GM21825 (cell line): ENCODE measurements at regions not wholly inside any gene's neighbourhood (a gene's known extent, or its start where the extent isn't known, plus 50 kb on each side); places are given as distances from the start of the nearest gene placed in this dataset.
"Not testable (repeated sequence)": the region's sequence is repeated elsewhere in the genome, so short reads cannot be mapped to it uniquely, and the experiment has no call there.

Source experiments
- ATAC-seq: cut with Tn5 transposase; IDR thresholded peaks from one replicate; pipeline ENCODE4 v1.9.1; 2021; ENCODE audit warnings: mild to moderate bottlenecking, moderate library complexity; ENCODE audit not compliant: unreplicated experiment

DNA sequence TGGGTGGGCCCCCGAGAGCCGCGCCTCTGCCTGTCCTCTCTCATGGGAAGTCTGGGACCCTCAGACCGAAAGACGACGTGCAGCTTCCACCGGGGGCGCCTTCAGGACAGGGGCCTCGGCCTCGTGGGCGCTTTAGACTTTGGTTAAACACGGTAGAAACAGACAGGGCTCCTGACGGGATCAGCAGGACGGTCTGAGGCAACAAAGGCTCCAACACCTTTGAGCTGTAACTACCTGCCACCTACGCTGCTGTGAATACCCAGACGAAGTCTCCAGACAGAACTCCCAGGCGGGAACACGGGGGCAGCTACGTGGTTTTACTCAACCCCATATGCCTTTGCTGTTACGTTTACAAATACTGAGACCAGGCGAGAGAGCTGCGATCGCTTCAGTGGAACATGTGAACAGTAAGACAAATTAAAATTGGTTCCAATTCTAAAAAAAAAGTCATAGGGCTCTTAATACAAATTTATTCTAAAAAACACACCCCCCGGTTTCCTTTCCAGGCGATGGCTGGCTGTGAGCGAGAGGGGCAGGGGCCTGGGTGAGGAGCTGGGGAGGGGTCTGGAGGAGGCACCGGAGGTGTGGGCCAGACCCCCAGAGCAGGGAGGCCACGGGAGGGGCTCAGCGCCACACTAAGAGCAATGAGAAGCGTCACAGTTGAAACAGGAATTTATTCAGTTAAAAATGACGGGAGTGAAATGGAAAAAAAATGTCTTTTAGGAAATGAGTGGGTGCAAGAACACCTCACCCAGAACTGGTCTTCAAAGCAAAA lies 453.2 kb downstream of the QKI start:
- no peak for ATAC-seq

- ATAC-seq: no peak
These were observed 451.7 kb downstream of the QKI start for GRCh38 chr6:163866192-163866591.

GRCh38 chr6:163863565-163863964 lies 449.0 kb downstream of the QKI start:
- ATAC-seq: no peak

GRCh38 chr6:163862701-163863100 lies 448.2 kb downstream of the QKI start:
- ATAC-seq: no peak

- no peak for ATAC-seq
These were observed 447.1 kb downstream of the QKI start for GRCh38 chr6:163861627-163862026.

DNA sequence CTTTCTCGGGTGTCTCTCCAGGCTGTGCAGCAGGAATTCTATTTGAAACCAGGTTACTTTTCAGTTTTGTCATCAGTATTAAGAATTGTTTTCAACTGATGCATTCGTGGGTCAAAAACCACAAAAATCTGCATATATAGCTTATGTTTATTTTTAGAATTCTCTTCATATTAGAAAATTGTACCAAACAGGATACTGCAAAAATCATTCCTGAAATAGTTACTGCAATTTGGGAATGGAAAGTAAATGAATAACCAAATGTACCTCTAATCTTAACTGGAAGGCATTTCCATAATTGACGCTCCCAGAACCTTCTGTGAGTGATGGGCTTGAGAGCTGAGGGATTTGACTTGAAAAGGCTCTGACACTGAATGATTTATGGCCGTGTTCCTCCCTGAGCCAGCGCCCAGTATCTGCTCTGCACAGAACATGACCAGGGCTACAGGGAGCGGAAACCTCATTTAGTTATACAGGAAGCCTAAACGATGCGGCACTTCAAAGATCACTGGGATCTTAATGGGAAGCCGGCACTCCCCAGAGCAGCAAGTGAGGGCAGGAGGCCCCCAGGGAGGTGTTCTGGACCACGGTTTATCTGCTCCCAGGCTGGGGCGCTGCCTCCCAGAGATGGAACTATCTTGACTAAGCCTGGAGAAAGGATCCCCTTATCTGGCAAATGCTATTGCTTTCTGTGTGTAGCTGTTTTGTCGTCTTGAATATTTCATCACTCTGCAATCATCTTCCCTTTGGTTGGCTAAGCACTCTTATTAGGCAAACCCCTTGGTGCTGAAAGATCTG lies 446.0 kb downstream of the QKI start:
- ATAC-seq: no peak

DNA sequence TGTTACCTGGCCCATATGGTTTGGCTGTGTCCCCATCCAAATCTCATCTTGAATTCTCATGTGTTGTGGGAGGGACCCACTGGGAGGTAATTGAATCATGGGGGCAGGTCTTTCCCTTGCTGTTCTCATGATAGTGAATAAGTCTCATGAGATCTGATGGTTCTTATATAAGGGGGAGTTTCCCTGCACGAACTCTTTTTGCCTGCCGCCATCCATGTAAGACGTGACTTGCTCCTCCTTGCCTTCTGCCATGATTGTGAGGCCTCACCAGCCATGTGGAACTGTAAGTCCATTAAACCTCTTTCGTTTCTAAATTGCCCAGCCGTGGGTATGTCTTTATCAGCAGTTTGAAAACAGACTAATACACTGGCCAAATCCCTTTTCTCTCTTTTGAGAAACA lies 444.4 kb downstream of the QKI start:
- ATAC-seq: not testable (repeated sequence)

- no peak for ATAC-seq
These were observed 442.9 kb downstream of the QKI start for GRCh38 chr6:163857421-163857820.

- no peak for ATAC-seq
These were observed 436.4 kb downstream of the QKI start for GRCh38 chr6:163850874-163851273.

GRCh38 chr6:163844761-163845160 lies 430.2 kb downstream of the QKI start:
- no peak for ATAC-seq

DNA sequence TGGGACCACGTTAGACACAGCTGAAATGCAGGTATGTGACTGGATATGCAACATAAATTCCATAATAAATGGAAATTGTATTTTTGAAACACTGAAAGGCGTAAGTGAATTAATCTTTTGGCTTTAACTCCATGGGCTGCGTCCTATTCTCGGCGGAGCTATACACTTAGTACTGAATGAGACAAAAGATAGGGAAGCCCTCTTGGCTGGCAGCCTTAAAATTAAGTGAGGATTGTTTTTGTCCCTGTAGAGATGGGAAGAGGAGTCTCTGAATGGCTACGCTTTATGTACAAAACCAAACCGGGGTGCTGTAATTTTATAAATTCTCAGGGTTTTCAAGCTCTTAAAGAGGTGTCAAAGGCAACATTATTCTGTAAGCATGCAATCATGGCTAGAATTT lies 429.8 kb downstream of the QKI start:
- no peak for ATAC-seq

GRCh38 chr6:163843218-163843617 lies 428.7 kb downstream of the QKI start:
- no peak for ATAC-seq

GRCh38 chr6:163842467-163842866 lies 427.9 kb downstream of the QKI start:
- no peak for ATAC-seq

- no peak for ATAC-seq
These were observed 427.2 kb downstream of the QKI start for GRCh38 chr6:163841733-163842132.

DNA sequence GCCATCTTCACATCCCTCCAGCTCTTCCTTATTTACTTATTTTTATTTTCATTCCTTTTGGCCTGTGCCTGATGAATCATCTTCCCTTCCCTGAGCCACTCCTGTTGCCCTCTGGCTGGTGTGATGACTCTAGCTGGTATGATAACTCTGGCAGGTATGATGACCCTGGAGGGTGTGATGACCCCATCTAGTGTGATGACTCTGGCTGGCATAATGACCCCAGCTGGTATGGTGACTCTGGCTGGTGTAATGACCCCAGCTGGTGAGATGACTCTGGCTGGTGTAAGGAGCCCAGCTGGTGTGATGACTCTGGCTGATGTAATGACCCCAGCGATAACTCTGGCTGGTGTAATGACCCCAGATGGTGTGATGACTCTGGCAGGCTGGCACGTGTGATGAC lies 426.8 kb downstream of the QKI start:
- no peak for ATAC-seq

DNA sequence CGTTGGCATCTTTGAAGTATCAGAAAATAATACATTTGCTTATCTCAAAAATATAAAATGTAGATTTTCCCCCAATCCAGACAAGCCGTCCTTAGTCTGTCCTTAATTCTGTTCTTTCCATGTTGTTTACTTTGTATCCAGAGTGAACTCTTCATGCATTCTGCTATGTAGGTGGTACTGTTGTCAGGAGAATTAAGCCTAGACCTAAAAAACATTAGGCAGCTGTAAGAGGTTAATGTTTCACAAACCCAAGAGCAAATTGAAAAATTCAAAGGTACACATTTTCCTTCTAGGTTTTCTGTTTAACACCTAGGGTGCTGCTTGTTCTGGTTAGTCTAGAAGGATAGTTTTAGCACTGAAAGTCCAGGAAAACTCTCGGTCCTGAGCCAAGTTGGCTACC lies 426.4 kb downstream of the QKI start:
- ATAC-seq: no peak

GRCh38 chr6:163839296-163839695 lies 424.8 kb downstream of the QKI start:
- no peak for ATAC-seq

- no peak for ATAC-seq
These were observed 423.3 kb downstream of the QKI start for GRCh38 chr6:163837691-163838431.

DNA sequence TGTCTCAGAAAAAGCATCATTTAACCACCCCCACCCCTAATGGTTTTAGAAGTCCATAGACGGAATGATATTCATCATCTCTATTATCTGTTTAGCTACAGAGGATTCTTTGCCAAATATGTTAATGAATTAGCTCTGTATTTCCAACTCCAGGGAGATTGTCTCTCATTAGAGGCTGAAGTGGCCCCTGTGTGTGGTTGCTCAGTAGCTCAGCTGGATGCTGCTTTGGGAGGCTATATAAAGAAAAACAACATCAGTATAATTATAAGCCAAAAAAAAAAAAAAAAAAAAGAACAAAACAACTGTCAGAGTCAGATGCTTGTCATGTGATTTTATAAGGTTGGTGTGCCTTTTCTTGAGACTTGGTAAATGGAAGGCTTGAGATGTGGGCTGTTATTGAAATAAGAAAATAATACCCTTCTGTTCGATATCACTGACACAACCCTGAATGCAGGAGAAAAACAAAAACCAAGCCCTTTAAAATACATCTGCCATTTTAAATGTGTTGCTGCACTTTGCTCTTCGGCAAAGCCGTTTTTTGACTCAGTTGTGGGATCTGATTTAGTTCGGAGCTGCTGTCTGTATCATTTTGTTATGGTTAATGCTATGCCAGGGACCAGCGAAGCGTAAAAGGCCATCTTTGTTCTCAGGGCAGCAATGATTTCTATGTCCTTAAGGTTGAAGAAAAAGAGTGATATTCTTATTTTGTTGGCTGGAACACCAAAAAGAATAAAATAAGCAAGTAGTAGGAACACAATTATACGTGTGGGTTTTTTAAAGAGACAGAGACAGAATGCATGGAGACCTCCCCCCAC lies 422.6 kb downstream of the QKI start:
- no peak for ATAC-seq

GRCh38 chr6:163835439-163836171 lies 421.1 kb downstream of the QKI start:
- ATAC-seq: no peak
